GM12872 (cell line): ENCODE measurements at regions not wholly inside any gene's neighbourhood (a gene's known extent, or its start where the extent isn't known, plus 50 kb on each side); places are given as distances from the start of the nearest gene placed in this dataset.

Experiments used
- TF ChIP-seq, protein P1 (sequence below): IDR thresholded peaks from 3 replicates; pipeline ENCODE4 v1.5.1; 2011; ENCODE audit warnings: low read depth, mild to moderate bottlenecking, low read length, moderate library complexity; ENCODE audit not compliant: insufficient read depth

DNA sequence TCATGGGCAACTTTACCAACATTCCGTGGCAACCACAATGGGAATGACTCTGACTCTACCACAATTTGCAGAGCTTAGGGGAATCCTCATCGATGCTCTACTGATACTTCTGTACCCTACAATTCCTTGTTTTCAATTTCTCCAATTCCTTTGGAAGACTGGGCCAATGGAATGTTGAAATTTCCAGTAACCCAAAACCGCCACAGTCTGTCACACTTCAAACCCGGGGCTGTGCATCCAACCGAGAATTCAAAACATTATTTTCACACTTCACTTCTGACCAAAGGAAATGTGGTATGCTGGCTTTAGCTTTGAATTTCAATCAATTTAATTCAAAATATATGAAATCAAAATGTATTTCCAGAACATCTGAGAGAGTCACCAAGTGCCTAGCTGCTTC is 951.4 kb downstream of the VRK1 start:
- TF ChIP-seq, protein P1, sequence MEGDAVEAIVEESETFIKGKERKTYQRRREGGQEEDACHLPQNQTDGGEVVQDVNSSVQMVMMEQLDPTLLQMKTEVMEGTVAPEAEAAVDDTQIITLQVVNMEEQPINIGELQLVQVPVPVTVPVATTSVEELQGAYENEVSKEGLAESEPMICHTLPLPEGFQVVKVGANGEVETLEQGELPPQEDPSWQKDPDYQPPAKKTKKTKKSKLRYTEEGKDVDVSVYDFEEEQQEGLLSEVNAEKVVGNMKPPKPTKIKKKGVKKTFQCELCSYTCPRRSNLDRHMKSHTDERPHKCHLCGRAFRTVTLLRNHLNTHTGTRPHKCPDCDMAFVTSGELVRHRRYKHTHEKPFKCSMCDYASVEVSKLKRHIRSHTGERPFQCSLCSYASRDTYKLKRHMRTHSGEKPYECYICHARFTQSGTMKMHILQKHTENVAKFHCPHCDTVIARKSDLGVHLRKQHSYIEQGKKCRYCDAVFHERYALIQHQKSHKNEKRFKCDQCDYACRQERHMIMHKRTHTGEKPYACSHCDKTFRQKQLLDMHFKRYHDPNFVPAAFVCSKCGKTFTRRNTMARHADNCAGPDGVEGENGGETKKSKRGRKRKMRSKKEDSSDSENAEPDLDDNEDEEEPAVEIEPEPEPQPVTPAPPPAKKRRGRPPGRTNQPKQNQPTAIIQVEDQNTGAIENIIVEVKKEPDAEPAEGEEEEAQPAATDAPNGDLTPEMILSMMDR: no peak

DNA sequence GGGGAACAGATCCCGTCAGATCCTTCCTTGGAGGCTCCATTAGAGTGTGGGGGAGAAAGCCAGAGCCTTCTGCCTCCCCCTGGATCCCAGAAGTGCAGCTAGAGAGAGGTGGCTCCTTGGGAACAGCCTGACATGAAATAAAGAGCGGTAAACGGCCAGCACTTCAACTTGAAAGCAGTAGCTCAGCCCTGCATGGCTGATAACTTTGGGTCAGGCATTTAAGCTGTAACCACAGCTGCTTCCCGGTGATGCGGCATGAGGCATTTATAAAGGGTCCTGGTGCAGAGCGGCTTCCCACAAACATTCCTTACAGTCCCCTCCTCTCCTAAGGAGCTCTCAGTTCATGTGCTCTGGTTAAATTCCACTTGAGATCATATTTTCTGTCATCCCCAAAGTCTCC is 960.3 kb downstream of the VRK1 start:
- TF ChIP-seq, protein P1: no peak

DNA sequence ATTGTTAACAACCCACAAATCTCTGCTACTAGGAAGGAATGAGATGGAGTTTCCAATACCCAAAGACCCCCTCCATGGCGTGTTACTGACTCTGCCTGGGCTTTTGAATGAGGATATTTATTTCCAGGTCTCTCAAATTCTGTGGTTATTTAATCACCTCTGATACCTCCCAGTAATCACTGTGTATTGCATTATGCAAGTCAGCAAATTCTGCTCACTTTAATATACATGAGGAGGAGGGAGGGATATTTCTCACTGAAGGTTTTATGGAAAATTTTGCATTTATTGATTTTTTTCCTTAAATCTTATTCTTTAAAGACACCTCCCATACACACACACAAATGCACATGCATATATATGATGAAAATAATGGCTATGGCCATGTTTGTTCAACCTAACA is 962.9 kb downstream of the VRK1 start:
- TF ChIP-seq, protein P1: no peak

DNA sequence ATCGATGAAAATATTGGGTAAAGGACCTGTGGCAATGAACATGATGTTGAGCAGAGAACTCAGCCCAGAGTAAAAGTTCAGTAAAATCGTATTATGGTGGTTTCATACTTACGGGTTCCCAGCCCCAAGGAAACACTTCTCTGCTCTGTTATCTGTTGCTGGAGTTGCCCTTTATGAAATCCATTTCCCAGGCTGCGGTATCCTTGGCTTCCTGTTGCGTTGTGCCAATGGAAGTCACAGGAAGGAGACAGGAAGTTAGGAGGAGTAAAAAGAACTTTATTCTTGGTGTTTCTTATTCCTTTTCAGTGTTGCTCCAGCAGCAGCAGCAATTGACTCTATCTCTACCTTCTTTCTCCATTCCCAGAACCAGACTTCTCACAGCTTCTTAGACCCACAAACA is 965.2 kb downstream of the VRK1 start:
- TF ChIP-seq, protein P1: no peak

DNA sequence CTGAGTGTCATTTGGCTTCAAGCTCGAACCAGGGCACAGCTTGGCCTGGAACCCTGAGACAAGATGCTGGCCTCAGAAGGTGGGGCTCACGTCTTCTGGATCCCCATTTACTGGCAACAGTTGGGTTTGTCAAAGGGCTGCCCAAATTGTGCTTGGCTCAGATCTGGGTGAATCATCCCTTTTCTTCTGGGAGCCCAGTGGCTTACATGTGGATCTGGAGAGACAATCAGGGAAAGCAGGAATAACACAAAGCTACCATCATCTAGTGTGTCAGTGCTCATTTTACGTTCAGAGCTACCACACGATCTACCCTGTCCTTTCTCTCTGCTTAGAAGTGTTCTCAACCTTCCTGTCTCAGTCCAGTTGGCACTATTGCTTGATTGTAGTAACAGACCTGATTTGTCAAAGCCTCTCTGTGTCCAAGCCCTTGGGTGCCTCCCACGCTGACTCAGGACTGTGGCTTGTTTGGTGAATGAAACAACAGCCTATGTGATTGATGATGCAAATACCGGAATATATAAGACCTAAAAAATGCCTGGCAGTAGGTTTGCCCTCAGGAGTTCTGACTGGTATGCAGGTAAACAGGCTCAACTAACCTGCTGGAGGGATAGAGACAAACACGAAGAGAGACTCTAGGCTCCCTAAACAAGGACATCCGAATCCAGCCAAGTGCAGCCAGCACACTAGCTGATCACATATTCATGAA is 974.3 kb downstream of the VRK1 start:
- TF ChIP-seq, protein P1: no peak

DNA sequence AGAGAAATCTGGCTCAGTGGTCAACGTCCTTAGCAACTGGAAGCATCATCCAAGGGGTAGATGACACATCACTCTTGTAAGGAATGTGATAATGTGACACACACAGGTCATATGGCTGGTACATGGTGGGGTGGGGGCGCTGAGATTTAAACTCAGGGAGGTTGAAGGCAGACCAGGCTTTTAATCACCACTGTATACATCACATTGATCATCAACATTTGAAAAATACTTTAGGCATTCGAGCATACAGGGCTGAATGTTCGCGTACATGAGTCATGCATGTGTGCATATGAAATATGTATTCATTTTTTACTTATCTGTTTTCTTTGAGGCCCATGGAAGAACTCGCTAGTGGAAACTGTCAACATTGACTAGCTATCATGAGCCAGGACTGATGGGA is 976.4 kb downstream of the VRK1 start:
- TF ChIP-seq, protein P1: no peak

DNA sequence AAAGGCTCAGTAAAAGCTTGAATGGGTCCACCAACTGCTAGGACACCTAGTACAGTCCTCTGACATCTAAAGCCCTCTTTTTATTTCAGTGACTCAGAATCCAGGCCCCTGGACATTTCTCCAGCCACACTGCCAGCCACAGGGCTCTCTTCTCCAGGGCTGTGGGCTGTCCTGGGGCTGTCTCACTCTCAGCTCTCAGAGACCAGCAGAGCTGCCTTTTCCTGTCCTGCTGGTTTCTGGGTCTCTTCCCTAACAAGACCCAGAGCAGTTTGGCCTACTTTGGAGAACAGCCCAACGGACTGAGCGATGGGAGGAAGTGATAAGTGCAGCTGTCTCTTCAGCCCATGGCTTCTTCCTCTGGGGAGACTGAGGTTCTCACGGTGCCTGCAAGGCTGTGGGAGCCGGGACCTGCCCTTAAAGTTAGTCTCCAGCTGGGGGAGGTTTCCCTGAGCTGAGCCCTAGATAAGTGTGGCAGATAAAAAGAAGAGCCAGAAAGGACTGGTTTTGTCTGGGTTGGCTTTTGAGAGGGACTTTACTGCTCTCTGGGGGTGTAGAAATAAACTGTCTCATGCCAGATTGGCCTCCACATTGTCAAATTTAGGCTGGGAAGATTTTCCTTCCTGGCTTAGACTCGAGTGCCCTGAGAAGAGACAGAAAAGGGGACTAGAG is 979.8 kb downstream of the VRK1 start:
- TF ChIP-seq, protein P1: no peak
